GM12878 (cell line): ENCODE measurements at regions not wholly inside any gene's neighbourhood (a gene's known extent, or its start where the extent isn't known, plus 50 kb on each side); places are given as distances from the start of the nearest gene placed in this dataset.

ENCODE experiments used
- ATAC-seq: fragments of 200-7000 bp; cut with Tn5 transposase; 3 replicates; pipeline ENCODE4 v1.9.1; 2020; ENCODE audit warnings: mild to moderate bottlenecking, moderate library complexity
- BruUV-seq: library from RNA; stranded (reverse); fragments of 400-500 nt; replicated peaks from 2 replicates; lab custom pipeline; 2021; lab: Mats Ljungman, UMichigan
- CTCF ChIA-PET: fragments of 300-600 bp; sonication (Branson Sonifier 250); formaldehyde crosslinking; extraction: SDS; loops from one replicate; lab custom pipeline; 2021; ENCODE audit warnings: inconsistent platforms; lab: Yijun Ruan, JAX
- POLR2A ChIA-PET: fragments of 350-600 bp; formaldehyde crosslinking; extraction: SDS; loops from one replicate; lab custom pipeline; 2021; ENCODE audit warnings: inconsistent platforms; lab: Charles Lee
- RAD21 ChIA-PET: fragments of 300-600 bp; sonication (Branson Sonifier 250); formaldehyde crosslinking; loops from one replicate; lab custom pipeline; 2023; ENCODE audit warnings: antibody characterized with exemption; ENCODE audit not compliant: unreplicated experiment; lab: Charles Lee
- SMC1A ChIA-PET: fragments of 300-600 bp; sonication (Branson Sonifier 250); formaldehyde crosslinking; loops from one replicate; lab custom pipeline; 2023; ENCODE audit not compliant: unreplicated experiment, uncharacterized antibody; lab: Charles Lee
- DNase-seq: peaks from one replicate; pipeline ENCODE4 v3.0.0-alpha.2; 2011; ENCODE audit warnings: low read depth, low spot score
- FAIRE-seq: peaks from 3 replicates; lab custom pipeline; 2011; peaks lifted over from hg19 to GRCh38; lab: Jason Lieb, UNC
- H2AFZ ChIP-seq: 2 replicates; pipeline ENCODE4 v1.6.0; 2011; ENCODE audit warnings: low read depth, low read length, control low read depth; ENCODE audit not compliant: control insufficient read depth
- H3K27ac ChIP-seq: 2 replicates; pipeline ENCODE4 v1.5.1; 2011; ENCODE audit warnings: control low read depth; ENCODE audit not compliant: control insufficient read depth, insufficient read depth
- H3K27me3 ChIP-seq, 2 experiments: replicated peaks in 1 of 2; 2 replicates each; pipeline versions ENCODE4 v1.6.0 to v1.6.1; 2011; ENCODE audit warnings: low read length in 1 of 2; ENCODE audit not compliant: control insufficient read depth in 2 of 2, insufficient read depth in 2 of 2
- H3K36me3 ChIP-seq, 2 experiments: 2 replicates each; pipeline ENCODE4 v1.5.1; 2011; ENCODE audit warnings: low read length in 1 of 2; ENCODE audit not compliant: control insufficient read depth in 2 of 2, insufficient read depth in 2 of 2
- H3K4me1 ChIP-seq: 2 replicates; pipeline ENCODE4 v1.6.1; 2011; ENCODE audit warnings: mild to moderate bottlenecking, low read length, moderate library complexity, mixed read lengths; ENCODE audit not compliant: control insufficient read depth, insufficient read depth
- H3K4me2 ChIP-seq: 2 replicates; pipeline ENCODE4 v1.6.0; 2011; ENCODE audit warnings: control low read depth; ENCODE audit not compliant: control insufficient read depth, insufficient read depth
- H3K4me3 ChIP-seq: fragments of 200-600 bp; sonication (generic); 2 replicates; pipeline ENCODE4 v1.5.1; 2016
- H3K79me2 ChIP-seq: 2 replicates; pipeline ENCODE4 v1.6.0; 2011; ENCODE audit warnings: low read length; ENCODE audit not compliant: control insufficient read depth, insufficient read depth
- H3K9ac ChIP-seq: 2 replicates; pipeline ENCODE4 v1.8.0; 2011; ENCODE audit warnings: low read length, control low read depth, mixed read lengths; ENCODE audit not compliant: control insufficient read depth, insufficient read depth
- H3K9me3 ChIP-seq: replicated peaks from 3 replicates; pipeline ENCODE4 v1.5.1; 2011; ENCODE audit warnings: mild to moderate bottlenecking, low read length; ENCODE audit not compliant: control insufficient read depth, insufficient read depth
- H4K20me1 ChIP-seq: 2 replicates; pipeline ENCODE4 v1.6.0; 2011; ENCODE audit not compliant: control insufficient read depth, insufficient read depth
- CBFB ChIP-seq: IDR thresholded peaks from 2 replicates; pipeline ENCODE4 v1.6.1; 2016; ENCODE audit warnings: antibody characterized with exemption, low read depth
- CEBPB ChIP-seq, 2 experiments: fragments of 150-350 bp in 1 of 2; IDR thresholded peaks; 2 replicates each; pipeline ENCODE4 v1.6.1; 2012 to 2014; ENCODE audit warnings: low read depth in 2 of 2, low read length in 2 of 2, borderline replicate concordance in 1 of 2, inconsistent platforms in 1 of 2
- NR2F1 ChIP-seq: fragments of 450-650 bp; conservative IDR thresholded peaks from 2 replicates; pipeline ENCODE4 v1.6.1; 2017; ENCODE audit warnings: mild to moderate bottlenecking
- NRF1 ChIP-seq: conservative IDR thresholded peaks from 2 replicates; pipeline ENCODE4 v1.6.1; 2011; ENCODE audit warnings: mild to moderate bottlenecking, low read depth, low read length, improper control_type of control experiment
- PRDM15 ChIP-seq: fragments of 450-650 bp; formaldehyde crosslinking; IDR thresholded peaks from 2 replicates; pipeline ENCODE4 v1.4.0; 2020; ENCODE audit warnings: mild to moderate bottlenecking, moderate library complexity
- RB1 ChIP-seq: fragments of 450-650 bp; formaldehyde crosslinking; IDR thresholded peaks from 2 replicates; pipeline ENCODE4 v1.6.1; 2017; ENCODE audit warnings: mild to moderate bottlenecking, borderline replicate concordance
- ZNF24 ChIP-seq: fragments of 450-650 bp; IDR thresholded peaks from 2 replicates; pipeline ENCODE4 v1.6.1; 2017; ENCODE audit warnings: antibody characterized with exemption, mild to moderate bottlenecking
- ZNF622 ChIP-seq: fragments of 450-650 bp; IDR thresholded peaks from 2 replicates; pipeline ENCODE4 v1.6.1; 2017; ENCODE audit warnings: mild to moderate bottlenecking, inconsistent platforms
- WGBS: methylation state at CpG from one replicate; pipeline ENCODE4 v1.1.6; 2016; ENCODE audit warnings: low lambda C conversion rate; ENCODE audit not compliant: insufficient replicate concordance, insufficient coverage; ENCODE audit errors: missing lambda C conversion rate; 5-methylcytosine and 5-hydroxymethylcytosine counted together
- in situ Hi-C: fragments of 300-500 bp; cut with MboI; formaldehyde crosslinking; loops from 9 replicates; pipeline ENCODE4 v1.14.3; 2018; ENCODE audit warnings: mixed read lengths
- intact Hi-C: fragments of 100-400 bp; cut with micrococcal nuclease; formaldehyde crosslinking; loops from one replicate; pipeline ENCODE4 v1.14.2; 2022; ENCODE audit not compliant: unreplicated experiment

GRCh38 chr20:60820918-60821317, 431.1 kb upstream of the CDH4 start (continued):
- no peak for TF ChIP-seq PRDM15 (CRISPR knock-in tag)
- TF ChIP-seq CEBPB (IDR thresholded peaks at IDR 0.05; ENCODE audit: borderline replicate concordance in 1 of 2, low read depth in 2 of 2, low read length in 2 of 2) = no peak
- TF ChIP-seq ZNF24 = no peak
- no peak for TF ChIP-seq RB1
- no peak for TF ChIP-seq ZNF622
- TF ChIP-seq NRF1 = no peak

- Histone ChIP-seq H3K9me3 (no peaks in the 10 kb centered on the region), H3K4me2 (no peak overlapping the region), H3K4me3 (no peak overlapping the region), H3K36me3 (no peaks in the 10 kb centered on the region), H3K9ac (no peak overlapping the region), H4K20me1 (no peaks in the 10 kb centered on the region), H3K4me1 (no peaks in the 10 kb centered on the region), H3K79me2 (no peaks in the 10 kb centered on the region), H3K27me3 (no peaks in the 10 kb centered on the region), H3K27ac (no peak overlapping the region), H2AFZ (no peak overlapping the region)
- no TSS peak for BruUV-seq
- POLR2A ChIA-PET = no interaction called here
- RAD21 ChIA-PET = no interaction called here
- WGBS = 63% methylated on average over 10 of the region's 10 CpGs
- SMC1A ChIA-PET = interaction anchor here (0.6 kb wide), 1 partner anchor 29 kb away, joined by 3 read pairs; no protein-coding TSS in a partner anchor
- CTCF ChIA-PET = no interaction called here
- intact Hi-C loops = no loop called here
- in situ Hi-C loops = no loop called here
- no peak for FAIRE-seq
- no peak for ATAC-seq
- no peak for TF ChIP-seq CBFB
- TF ChIP-seq NR2F1 = no peak
- DNase-seq = no peak
Observed at GRCh38 chr20:60822699-60823607, 429.1 kb upstream of the CDH4 start.
